ENCODE measurements at regions not wholly inside any gene's neighbourhood (a gene's known extent, or its start where the extent isn't known, plus 50 kb on each side); places are given as distances from the start of the nearest gene placed in this dataset.

DNA sequence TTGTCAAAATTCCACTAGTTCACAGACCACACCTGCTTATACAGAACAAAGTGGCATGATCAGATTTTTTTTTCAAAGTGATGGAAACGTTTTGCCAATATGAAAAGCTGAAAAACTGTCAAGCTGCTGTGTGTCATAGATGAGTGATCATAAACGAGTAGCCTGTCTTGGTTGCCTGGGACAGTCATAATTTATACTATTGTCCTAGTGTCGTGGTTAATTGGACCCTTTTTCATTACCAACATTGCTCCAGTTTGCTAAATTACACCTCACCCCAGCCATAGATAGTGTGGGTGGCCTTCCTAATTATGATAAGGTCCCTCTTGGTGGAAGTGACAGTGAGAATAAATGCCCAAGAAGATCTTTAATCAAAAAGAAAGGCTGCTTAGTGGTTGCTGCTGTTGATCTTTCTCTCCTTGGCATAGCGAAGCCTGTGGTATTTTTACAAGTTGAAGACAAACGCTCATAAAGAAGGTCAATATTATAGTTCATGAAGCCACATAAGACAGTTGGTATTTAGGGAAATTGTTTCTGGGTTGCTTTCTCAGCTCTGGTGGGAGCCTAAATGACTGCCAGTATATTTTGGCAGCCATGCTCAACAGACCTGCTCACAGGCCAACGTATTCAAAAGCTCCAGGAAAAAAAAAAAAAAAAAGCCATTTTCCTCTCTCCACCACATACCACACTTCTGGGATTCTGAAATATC is 478.1 kb downstream of the PLA2G4A start:
- Histone ChIP-seq H3K4me2 (no peak overlapping the region), H3K4me3 (no peak overlapping the region), H3K27me3 (ENCODE audit: insufficient read depth) (no peaks in the 10 kb centered on the region), H3K27ac (ENCODE audit: low read depth) (no peak overlapping the region), H3K79me2 (replicated peaks; ENCODE audit: insufficient read depth) (no peaks in the 10 kb centered on the region), H2AFZ (peak overlapping the region; percentile 45; the same call in 1 of the 2 replicates), H4K20me1 (replicated peaks; ENCODE audit: insufficient read depth) (no peaks in the 10 kb centered on the region), H3K4me1 (ENCODE audit: insufficient read depth) (no peaks in the 10 kb centered on the region), H3K36me3 (ENCODE audit: insufficient read depth) (no peaks in the 10 kb centered on the region), H3K9me2 (ENCODE audit: insufficient read depth) (no peaks in the 10 kb centered on the region), H3F3A (replicated peaks; ENCODE audit: low read depth) (no peaks in the 10 kb centered on the region)
- H3K36me3 Mint-ChIP-seq (ENCODE audit: low read depth), result no peaks in the 10 kb centered on the region
- no peak overlapping the region for H3K4me3 Mint-ChIP-seq
- ATAC-seq (no peak), DNase-seq (ENCODE audit: low spot score) (no peak)
- H3K27me3 Mint-ChIP-seq (ENCODE audit: insufficient read depth, low read depth, poor library complexity), result no peaks in the 10 kb centered on the region
- no peaks in the 10 kb centered on the region for H3K9me3 Mint-ChIP-seq
- TF ChIP-seq, protein P1, sequence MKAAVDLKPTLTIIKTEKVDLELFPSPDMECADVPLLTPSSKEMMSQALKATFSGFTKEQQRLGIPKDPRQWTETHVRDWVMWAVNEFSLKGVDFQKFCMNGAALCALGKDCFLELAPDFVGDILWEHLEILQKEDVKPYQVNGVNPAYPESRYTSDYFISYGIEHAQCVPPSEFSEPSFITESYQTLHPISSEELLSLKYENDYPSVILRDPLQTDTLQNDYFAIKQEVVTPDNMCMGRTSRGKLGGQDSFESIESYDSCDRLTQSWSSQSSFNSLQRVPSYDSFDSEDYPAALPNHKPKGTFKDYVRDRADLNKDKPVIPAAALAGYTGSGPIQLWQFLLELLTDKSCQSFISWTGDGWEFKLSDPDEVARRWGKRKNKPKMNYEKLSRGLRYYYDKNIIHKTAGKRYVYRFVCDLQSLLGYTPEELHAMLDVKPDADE (IDR thresholded peaks at IDR 0.05), result no peak
- TF ChIP-seq EZH2 (IDR thresholded peaks at IDR 0.05; ENCODE audit: low read depth, unreplicated experiment), result no peak
- TF ChIP-seq, protein P2, sequence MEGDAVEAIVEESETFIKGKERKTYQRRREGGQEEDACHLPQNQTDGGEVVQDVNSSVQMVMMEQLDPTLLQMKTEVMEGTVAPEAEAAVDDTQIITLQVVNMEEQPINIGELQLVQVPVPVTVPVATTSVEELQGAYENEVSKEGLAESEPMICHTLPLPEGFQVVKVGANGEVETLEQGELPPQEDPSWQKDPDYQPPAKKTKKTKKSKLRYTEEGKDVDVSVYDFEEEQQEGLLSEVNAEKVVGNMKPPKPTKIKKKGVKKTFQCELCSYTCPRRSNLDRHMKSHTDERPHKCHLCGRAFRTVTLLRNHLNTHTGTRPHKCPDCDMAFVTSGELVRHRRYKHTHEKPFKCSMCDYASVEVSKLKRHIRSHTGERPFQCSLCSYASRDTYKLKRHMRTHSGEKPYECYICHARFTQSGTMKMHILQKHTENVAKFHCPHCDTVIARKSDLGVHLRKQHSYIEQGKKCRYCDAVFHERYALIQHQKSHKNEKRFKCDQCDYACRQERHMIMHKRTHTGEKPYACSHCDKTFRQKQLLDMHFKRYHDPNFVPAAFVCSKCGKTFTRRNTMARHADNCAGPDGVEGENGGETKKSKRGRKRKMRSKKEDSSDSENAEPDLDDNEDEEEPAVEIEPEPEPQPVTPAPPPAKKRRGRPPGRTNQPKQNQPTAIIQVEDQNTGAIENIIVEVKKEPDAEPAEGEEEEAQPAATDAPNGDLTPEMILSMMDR (conservative IDR thresholded peaks at IDR 0.05; ENCODE audit: low read depth in 2 of 2), result no peak
- H3K27ac Mint-ChIP-seq, result no peak overlapping the region
- no peaks in the 10 kb centered on the region for H3K4me1 Mint-ChIP-seq

DNA sequence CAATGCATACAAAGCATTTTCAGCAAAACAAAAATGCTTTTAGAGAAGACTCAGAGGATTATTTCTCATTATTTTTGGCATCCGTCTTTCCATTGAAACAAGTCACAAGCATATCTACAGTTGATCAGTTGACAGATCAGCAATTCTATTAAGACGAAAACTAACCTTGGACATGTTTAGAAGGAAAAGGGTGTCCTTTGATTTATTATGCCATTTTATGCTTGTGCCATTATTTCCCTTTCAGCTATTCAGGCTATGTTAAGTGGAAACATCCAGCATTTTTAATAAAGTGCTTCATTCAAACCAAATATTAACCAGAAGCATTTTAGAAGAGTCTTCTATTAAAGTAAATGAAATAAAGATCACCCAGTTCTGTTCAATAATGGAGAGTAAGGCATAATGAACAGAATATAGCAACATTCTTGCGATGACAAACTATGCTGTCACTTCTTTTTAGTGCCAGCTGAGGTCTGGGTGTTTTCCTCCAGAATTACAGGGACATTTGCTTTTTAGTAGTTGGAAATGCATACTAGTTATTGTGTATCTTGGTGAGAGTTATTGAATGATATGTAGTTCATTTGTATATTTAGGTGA is 481.4 kb downstream of the PLA2G4A start:
- Mint-ChIP-seq H3K27ac (no peak overlapping the region), H3K4me3 (no peak overlapping the region)
- H4K20me1 ChIP-seq (replicated peaks; ENCODE audit: insufficient read depth), result no peaks in the 10 kb centered on the region

More for the DNA sequence above, 481.4 kb downstream of the PLA2G4A start:
- H3K4me2 ChIP-seq, result no peak overlapping the region
- no peaks in the 10 kb centered on the region for H3K36me3 ChIP-seq (ENCODE audit: insufficient read depth)
- no peak overlapping the region for H3K4me3 ChIP-seq
- H3K4me1 ChIP-seq (ENCODE audit: insufficient read depth), result no peaks in the 10 kb centered on the region
- H2AFZ ChIP-seq, result no peak overlapping the region
- no peaks in the 10 kb centered on the region for H3K79me2 ChIP-seq (replicated peaks; ENCODE audit: insufficient read depth)
- ATAC-seq, result no peak
- no peak overlapping the region for H3K27ac ChIP-seq (ENCODE audit: low read depth)
- no peak for TF ChIP-seq CREB1 (CRISPR knock-in tag; IDR thresholded peaks at IDR 0.05; ENCODE audit: low read depth)
- no peak for TF ChIP-seq ZNF114 (CRISPR knock-in tag; IDR thresholded peaks at IDR 0.05)
- no peak for TF ChIP-seq POLR2AphosphoS5 (IDR thresholded peaks at IDR 0.05; ENCODE audit: low read depth)
- TF ChIP-seq, protein P1 (IDR thresholded peaks at IDR 0.05), result no peak
- H3K36me3 Mint-ChIP-seq (ENCODE audit: low read depth), result no peaks in the 10 kb centered on the region
- H3K4me1 Mint-ChIP-seq, result no peaks in the 10 kb centered on the region
- no peak for DNase-seq (ENCODE audit: low spot score)
- H3K9me3 Mint-ChIP-seq, result no peaks in the 10 kb centered on the region
- no peaks in the 10 kb centered on the region for H3K27me3 ChIP-seq (ENCODE audit: insufficient read depth)
- H3K27me3 Mint-ChIP-seq (ENCODE audit: insufficient read depth, low read depth, poor library complexity), result no peaks in the 10 kb centered on the region
- H3F3A ChIP-seq (replicated peaks; ENCODE audit: low read depth), result no peaks in the 10 kb centered on the region
- H3K9me2 ChIP-seq (ENCODE audit: insufficient read depth), result no peaks in the 10 kb centered on the region

Measured in GM23338 (cell line).